CD4-positive, alpha-beta T cell treated with Interleukin-4 for 4 hours (primary cell): ENCODE measurements at regions not wholly inside any gene's neighbourhood (a gene's known extent, or its start where the extent isn't known, plus 50 kb on each side); places are given as distances from the start of the nearest gene placed in this dataset.
"Not testable (repeated sequence)": the region's sequence is repeated elsewhere in the genome, so short reads cannot be mapped to it uniquely, and the experiment has no call there.

ENCODE experiments used
- DNase-seq: peaks from one replicate; pipeline ENCODE4 v3.0.0-alpha.2; 2020

- no peak for DNase-seq
Measured at GRCh38 chr1:172755099-172755498, 96.2 kb downstream of the FASLG start.

DNA sequence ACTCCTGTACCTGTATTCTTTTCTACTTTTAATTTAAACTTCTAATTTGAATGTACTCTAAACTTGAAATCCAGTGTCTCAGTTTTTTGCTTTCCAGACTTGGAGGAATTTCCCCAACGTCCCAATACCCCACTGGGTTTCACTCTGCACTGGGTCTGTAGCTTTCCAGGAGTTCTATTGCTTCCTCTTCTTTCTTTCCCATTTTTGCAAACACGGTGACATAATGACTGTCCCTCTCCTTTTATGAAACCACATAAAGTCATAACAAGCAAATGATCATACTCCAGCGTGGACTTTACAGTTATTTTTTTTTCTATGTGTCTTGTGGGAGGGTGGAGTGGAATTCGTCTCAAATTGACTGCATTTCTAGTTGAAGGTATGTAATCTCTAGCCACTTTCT, 97.1 kb downstream of the FASLG start:
- no peak for DNase-seq

DNA sequence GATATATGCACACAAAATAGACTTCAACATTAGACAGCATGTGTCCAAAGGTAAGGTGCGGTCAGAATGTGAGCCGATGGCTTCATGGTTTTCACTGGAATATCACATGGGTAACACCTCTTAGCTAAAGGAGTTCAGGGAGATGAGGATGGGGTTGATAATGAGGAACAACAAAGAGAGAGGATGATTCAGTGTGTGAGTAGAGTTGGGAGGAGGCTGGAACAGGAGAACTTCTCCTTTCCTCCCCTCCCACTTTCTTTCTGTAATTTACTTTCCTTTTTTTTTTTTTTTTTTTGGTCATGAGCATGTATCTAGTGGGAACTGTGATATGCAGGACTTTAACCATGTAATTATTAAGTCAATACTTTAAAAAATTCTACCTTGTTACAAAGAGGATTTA, 99.4 kb downstream of the FASLG start:
- no peak for DNase-seq

GRCh38 chr1:172760121-172760520, 101.2 kb downstream of the FASLG start:
- no peak for DNase-seq

GRCh38 chr1:172761581-172762486, 102.9 kb downstream of the FASLG start:
- DNase-seq = no peak

GRCh38 chr1:172763057-172763456, 104.2 kb downstream of the FASLG start:
- no peak for DNase-seq

GRCh38 chr1:172764378-172764777, 105.5 kb downstream of the FASLG start:
- DNase-seq = no peak

DNA sequence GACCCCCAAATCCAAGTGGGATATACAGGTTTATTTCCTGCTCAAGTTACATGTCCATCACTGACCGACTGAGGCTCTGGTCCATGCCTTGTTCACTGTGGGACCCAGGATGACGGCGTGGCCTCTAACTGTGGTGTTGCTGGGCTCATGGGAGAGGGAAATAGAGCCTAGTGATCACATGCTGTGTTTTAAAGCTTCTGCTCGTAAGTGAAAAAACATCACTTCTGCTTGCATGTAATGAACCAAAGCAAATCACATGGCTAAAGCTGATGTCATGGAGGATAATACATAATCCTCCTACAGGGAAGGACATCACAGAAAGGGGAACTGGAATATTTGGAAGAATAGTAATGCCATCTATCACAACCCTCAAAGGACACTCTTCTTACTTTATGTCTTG, 107.6 kb downstream of the FASLG start:
- DNase-seq = no peak

GRCh38 chr1:172770071-172770470, 111.2 kb downstream of the FASLG start:
- no peak for DNase-seq

- DNase-seq = no peak
Measured at GRCh38 chr1:172774561-172774960, 115.7 kb downstream of the FASLG start.

DNA sequence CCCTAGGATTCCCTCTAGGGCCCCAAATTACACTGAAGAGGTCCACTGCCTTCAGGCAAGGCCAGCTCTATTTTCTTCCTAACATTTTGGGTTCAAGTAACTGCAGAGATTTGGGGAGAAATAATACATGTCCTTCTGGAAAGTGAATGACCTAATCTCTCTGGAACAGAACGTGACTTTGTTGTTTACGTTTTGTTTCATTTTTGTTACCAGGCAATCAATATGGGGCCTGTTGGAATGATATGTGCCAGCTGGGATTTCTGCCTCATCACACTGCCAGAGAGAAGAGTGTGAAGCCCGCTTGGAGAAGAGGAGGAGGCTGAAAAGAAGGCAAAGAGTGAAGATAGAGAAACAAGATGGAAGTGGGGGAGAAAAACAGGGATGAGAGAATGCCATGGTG, 116.7 kb downstream of the FASLG start:
- DNase-seq = no peak

DNA sequence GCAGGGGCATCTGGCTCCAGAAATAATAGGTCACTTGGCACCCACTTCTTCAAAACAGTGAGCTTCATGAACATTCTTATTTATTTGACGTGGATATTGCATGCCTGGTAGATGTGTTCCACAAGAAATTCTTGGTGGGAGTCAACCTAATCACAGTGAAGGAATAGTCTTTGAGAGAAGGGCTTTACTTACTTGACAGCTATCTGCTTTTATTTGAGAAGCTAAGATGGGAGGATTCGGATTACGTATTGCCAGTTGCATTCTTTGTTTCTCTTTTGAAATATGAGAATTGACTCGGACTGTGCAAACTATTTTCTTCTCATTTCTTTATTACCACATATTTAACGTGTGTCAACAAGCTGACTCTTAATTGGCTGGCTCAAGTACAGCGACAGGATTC, 117.2 kb downstream of the FASLG start:
- DNase-seq = no peak

DNA sequence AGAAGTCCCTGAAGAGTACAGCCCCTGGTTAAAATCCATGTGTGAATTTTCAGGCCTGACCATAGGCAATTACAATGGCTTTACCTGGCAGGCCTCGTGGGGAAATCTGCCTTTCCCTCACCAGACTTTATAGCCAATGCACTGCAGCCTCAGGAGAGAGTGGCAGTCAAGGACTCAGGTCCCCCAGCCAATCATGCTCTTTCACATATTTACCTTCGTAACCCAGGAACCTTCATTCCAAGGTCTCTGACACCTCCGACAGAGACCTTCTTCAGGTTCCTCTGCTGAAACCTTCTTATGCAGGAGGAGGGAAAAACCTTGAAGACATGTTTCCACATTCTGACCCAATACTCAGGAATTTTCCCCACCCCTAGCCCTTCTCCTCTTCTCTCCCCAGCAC, 118.9 kb downstream of the FASLG start:
- no peak for DNase-seq

GRCh38 chr1:172778456-172779455, 119.9 kb downstream of the FASLG start:
- DNase-seq = peak; percentile 31

GRCh38 chr1:172779491-172779890, 120.6 kb downstream of the FASLG start:
- no peak for DNase-seq

GRCh38 chr1:172781513-172782140, 122.7 kb downstream of the FASLG start:
- no peak for DNase-seq

- DNase-seq = no peak
Measured at GRCh38 chr1:172789840-172790239, 130.9 kb downstream of the FASLG start.

DNA sequence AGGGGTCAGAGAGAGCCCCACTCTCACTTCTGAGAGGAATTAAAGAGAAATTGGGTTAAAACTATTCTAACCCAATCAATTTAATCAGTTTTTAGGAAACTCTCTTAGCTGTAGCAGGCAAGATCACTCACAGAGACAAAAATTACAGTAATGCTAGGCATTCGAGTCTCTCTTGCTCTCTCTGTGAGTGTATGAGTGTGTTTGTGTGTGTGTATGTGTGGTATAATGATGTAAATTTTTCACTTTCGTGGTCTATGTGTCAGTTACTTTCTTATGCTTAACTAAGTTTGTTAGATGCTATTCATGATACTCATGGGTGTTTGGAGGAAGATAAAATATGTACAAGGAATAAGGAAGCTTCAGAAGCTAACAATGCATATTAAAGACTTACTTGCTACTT, 131.3 kb downstream of the FASLG start:
- no peak for DNase-seq

DNA sequence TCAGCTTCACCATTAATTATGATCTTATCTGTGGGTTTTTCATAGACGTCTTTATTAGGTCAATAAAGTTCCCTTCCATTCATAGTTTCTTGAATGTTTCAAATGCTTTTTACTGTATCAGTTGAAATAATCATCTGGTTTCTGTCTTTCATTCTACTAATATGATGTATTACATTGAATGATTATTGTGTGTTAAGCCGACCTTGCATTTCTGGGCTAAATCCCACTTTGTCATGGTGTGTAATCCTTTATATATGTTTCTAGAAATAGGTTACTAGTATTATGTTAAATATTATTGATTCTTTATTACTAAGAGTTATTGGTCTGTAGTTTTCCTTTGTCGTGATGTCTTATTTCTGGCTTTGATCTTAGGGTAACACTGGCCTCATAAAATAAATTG, 134.9 kb downstream of the FASLG start:
- no peak for DNase-seq

DNA sequence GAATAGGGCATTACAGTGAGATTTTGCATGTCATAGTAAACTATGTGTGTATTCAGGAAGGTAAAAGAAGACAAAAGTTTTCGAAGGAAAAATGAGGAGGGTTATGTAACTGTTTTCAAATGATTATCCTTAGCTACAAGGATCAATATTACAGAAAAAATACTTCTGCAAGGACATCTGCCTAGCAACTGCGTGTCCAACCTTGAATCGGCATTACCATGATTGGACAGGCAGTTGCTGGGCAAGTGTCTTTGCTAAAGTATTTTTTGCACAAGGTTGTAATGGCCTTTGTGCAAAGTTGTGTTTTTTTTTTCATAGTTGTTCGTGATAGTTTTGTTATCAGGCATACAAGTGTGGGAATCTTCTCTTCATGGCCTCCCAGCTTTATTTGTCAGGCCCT, 136.8 kb downstream of the FASLG start:
- DNase-seq = no peak

DNA sequence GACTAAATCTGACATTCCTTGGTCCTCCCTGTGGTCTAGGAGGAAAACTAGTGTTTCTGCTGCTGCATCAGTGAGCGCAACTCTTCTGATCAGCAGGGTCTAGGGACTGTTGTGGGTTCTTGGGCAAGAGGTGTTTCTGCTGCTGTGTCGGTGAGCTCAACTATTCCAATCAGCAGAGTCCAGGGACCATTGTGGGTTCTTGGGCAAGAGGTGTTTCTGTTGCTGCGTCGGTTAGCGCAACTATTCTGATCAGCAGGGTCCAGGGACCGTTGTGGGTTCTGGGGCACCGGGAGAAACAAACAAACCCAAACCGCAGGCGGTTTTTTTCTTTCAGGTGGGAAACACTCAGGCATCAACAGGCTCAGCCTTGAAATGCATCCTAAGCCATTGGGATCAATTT, 140.9 kb downstream of the FASLG start:
- DNase-seq = not testable (repeated sequence)

DNA sequence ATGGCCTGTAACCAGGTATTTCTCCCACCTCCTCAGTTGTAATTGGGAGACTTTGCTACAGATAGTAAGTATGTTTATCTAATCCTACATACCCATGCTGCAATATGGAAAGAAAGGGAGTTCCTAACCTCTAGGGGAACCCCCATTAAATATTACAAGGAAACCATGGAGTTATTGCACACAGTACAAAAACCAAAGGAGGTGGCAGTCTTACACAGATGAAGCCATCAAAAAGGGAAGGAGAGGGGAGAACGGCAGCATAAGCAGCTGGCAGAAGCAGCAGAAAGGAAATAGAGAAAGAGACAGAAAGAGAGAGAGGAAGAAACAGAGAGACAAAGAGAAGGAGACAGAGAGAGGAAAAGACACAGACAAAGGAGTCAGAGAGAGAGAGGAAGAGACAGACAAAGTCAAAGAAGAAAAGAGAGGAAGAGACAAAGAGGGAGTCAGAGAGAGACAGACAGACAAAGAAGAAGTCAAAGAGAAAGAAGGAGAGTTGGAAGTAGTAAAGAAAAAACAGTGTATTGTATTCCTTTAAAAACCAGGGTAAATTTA, 142.9 kb downstream of the FASLG start:
- no peak for DNase-seq

DNA sequence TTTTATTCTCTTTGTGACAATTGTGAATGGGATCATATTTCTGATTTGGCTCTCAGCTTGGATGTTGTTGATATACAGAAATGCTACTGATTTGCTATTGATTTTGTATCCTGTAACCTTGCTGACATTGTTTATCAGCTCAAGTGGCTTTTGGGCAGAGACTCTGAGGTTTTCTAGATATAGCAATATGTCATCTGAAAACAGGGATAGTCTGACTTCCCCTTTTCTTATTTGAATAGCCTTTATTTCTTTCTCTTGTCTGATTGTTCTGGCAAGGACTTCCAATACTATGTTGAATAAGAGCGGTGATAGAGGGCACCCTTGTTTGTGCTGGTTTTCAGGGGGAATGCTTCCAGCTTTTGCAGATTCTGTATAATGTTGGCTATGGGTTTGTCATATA, 150.8 kb downstream of the FASLG start:
- DNase-seq = no peak
